Activated CD4-positive, CD25-positive, alpha-beta regulatory T cell treated with anti-CD3 and anti-CD28 coated beads, Interleukin-2, amount 50 U/mL, for 24 hours (primary cell): ENCODE measurements at regions not wholly inside any gene's neighbourhood (a gene's known extent, or its start where the extent isn't known, plus 50 kb on each side); places are given as distances from the start of the nearest gene placed in this dataset.

Experiments used
- ATAC-seq, 2 donors: fragments of 150-1000 bp; cut with Tn5 transposase; one replicate each; pipeline ENCODE4 v1.10.0; 2021; ENCODE audit warnings: mild to moderate bottlenecking in 1 of 2, moderate library complexity in 1 of 2

- ATAC-seq: no peak
Observed at GRCh38 chr15:98565566-98565965, 82.8 kb upstream of the IGF1R start.

GRCh38 chr15:98567951-98568350 lies 80.4 kb upstream of the IGF1R start:
- no peak for ATAC-seq

- ATAC-seq: no peak
Observed at GRCh38 chr15:98568382-98569017, 79.8 kb upstream of the IGF1R start.

GRCh38 chr15:98570119-98570518 lies 78.2 kb upstream of the IGF1R start:
- ATAC-seq: no peak

GRCh38 chr15:98580572-98580971 lies 67.8 kb upstream of the IGF1R start:
- ATAC-seq: no peak

GRCh38 chr15:98581715-98582114 lies 66.6 kb upstream of the IGF1R start:
- ATAC-seq: no peak

- no peak for ATAC-seq
Observed at GRCh38 chr15:98582900-98583554, 65.3 kb upstream of the IGF1R start.

- ATAC-seq: no peak
Observed at GRCh38 chr15:98583771-98584430, 64.4 kb upstream of the IGF1R start.

- no peak for ATAC-seq
Observed at GRCh38 chr15:98586066-98586465, 62.3 kb upstream of the IGF1R start.

GRCh38 chr15:98592136-98592535 lies 56.2 kb upstream of the IGF1R start:
- no peak for ATAC-seq

- no peak for ATAC-seq
Observed at GRCh38 chr15:98596131-98596530, 52.2 kb upstream of the IGF1R start.

GRCh38 chr15:98596885-98597392 lies 51.4 kb upstream of the IGF1R start:
- ATAC-seq: no peak

GRCh38 chr15:98597666-98598065 lies 50.7 kb upstream of the IGF1R start:
- ATAC-seq: no peak
